Esophagus squamous epithelium (tissue), 4 donors: ENCODE measurements at regions not wholly inside any gene's neighbourhood (a gene's known extent, or its start where the extent isn't known, plus 50 kb on each side); places are given as distances from the start of the nearest gene placed in this dataset.

Source experiments
- POLR2A ChIP-seq, 4 donors: fragments of 450-650 bp; IDR thresholded peaks; one replicate each; pipeline ENCODE4 v1.6.1; 2017; ENCODE audit warnings: antibody characterized with exemption in 4 of 4, mild to moderate bottlenecking in 4 of 4, moderate library complexity in 3 of 4
- TF ChIP-seq, protein P1 (sequence below), 6 experiments: fragments of 450-650 bp in 4 of 6; fragments of 200-600 bp in 2 of 6; sonication (generic) in 2 of 6; IDR thresholded peaks; one replicate each; pipeline ENCODE4 v1.5.1; 2016 to 2019; ENCODE audit warnings: antibody characterized with exemption in 6 of 6, mild to moderate bottlenecking in 4 of 6, moderate library complexity in 4 of 6

DNA sequence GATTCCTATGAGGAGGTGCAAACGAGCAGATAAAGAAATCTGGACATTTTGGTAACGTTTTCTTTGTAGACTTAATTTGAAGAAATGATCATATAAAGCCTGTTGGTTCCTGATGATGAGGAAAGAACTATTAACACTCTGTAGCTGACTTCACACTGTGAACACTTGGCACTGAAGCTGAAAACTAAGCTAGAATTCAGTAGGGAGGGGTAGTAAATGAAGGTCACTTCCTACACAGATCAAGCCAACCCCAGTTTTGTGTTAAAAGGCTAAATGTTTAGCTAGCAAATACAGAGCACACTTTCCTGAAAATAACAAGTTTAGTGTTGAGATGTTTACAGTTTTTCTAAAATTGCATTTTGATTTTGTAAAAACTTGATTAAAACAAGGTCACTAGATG is 296.2 kb upstream of the PRDM1 start:
- TF ChIP-seq, protein P1, sequence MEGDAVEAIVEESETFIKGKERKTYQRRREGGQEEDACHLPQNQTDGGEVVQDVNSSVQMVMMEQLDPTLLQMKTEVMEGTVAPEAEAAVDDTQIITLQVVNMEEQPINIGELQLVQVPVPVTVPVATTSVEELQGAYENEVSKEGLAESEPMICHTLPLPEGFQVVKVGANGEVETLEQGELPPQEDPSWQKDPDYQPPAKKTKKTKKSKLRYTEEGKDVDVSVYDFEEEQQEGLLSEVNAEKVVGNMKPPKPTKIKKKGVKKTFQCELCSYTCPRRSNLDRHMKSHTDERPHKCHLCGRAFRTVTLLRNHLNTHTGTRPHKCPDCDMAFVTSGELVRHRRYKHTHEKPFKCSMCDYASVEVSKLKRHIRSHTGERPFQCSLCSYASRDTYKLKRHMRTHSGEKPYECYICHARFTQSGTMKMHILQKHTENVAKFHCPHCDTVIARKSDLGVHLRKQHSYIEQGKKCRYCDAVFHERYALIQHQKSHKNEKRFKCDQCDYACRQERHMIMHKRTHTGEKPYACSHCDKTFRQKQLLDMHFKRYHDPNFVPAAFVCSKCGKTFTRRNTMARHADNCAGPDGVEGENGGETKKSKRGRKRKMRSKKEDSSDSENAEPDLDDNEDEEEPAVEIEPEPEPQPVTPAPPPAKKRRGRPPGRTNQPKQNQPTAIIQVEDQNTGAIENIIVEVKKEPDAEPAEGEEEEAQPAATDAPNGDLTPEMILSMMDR (IDR thresholded peaks at IDR 0.05), result no peak
- TF ChIP-seq POLR2A (IDR thresholded peaks at IDR 0.05), result no peak
